H9 (cell line): ENCODE measurements at regions not wholly inside any gene's neighbourhood (a gene's known extent, or its start where the extent isn't known, plus 50 kb on each side); places are given as distances from the start of the nearest gene placed in this dataset.

ENCODE experiments used
- DNase-seq: peaks from one replicate; pipeline ENCODE4 v3.0.0-alpha.2; 2017
- H2AFZ ChIP-seq: one replicate; pipeline ENCODE4 v1.6.1; 2013; ENCODE audit warnings: mild to moderate bottlenecking, low read length, control low read depth, moderate library complexity
- H2AK5ac ChIP-seq: 2 replicates; pipeline ENCODE4 v1.6.1; 2013; ENCODE audit warnings: low read length, control low read depth, mixed read lengths; ENCODE audit not compliant: insufficient read length
- H2BK120ac ChIP-seq: one replicate; pipeline ENCODE4 v1.6.1; 2013; ENCODE audit warnings: low read depth, mild to moderate bottlenecking, low read length, control low read depth, inconsistent platforms; ENCODE audit not compliant: poor library complexity, severe bottlenecking
- H2BK12ac ChIP-seq: 2 replicates; pipeline ENCODE4 v1.6.1; 2013; ENCODE audit warnings: low read length, control low read depth, mixed read lengths, low read depth; ENCODE audit not compliant: insufficient read length
- H2BK15ac ChIP-seq: 2 replicates; pipeline ENCODE4 v1.6.1; 2013; ENCODE audit warnings: low read depth, low read length, control low read depth
- H2BK20ac ChIP-seq: one replicate; pipeline ENCODE4 v1.6.1; 2013; ENCODE audit warnings: low read depth, mild to moderate bottlenecking, low read length, control low read depth, inconsistent platforms; ENCODE audit not compliant: poor library complexity, severe bottlenecking
- H2BK5ac ChIP-seq: 2 replicates; pipeline ENCODE4 v1.6.1; 2013; ENCODE audit warnings: low read length, control low read depth, mixed read lengths; ENCODE audit not compliant: insufficient read length
- H3K14ac ChIP-seq: 2 replicates; pipeline ENCODE4 v1.6.1; 2013; ENCODE audit warnings: low read length, control low read depth; ENCODE audit not compliant: insufficient read depth
- H3K18ac ChIP-seq: 2 replicates; pipeline ENCODE4 v1.6.1; 2013; ENCODE audit warnings: low read depth, mild to moderate bottlenecking, mixed read lengths, low read length, control low read depth; ENCODE audit not compliant: insufficient read length
- H3K23ac ChIP-seq: 2 replicates; pipeline ENCODE4 v1.6.1; 2013; ENCODE audit warnings: low read length, control low read depth, mixed read lengths, low read depth; ENCODE audit not compliant: insufficient read length
- H3K23me2 ChIP-seq: 2 replicates; pipeline ENCODE4 v1.6.1; 2013; ENCODE audit warnings: low read depth, mild to moderate bottlenecking, mixed read lengths, low read length, control low read depth; ENCODE audit not compliant: insufficient read length, poor library complexity, severe bottlenecking
- H3K27ac ChIP-seq: 2 replicates; pipeline ENCODE4 v1.5.1; 2013; ENCODE audit warnings: low read length, control low read depth, mixed read lengths, low read depth; ENCODE audit not compliant: insufficient read length
- H3K27me3 ChIP-seq: 2 replicates; pipeline ENCODE4 v1.6.1; 2013; ENCODE audit warnings: low read length, control low read depth, inconsistent platforms; ENCODE audit not compliant: insufficient read depth
- H3K4ac ChIP-seq: 2 replicates; pipeline ENCODE4 v1.6.1; 2013; ENCODE audit warnings: low read depth, mild to moderate bottlenecking, control low read depth, inconsistent platforms, low read length, moderate library complexity
- H3K4me1 ChIP-seq: 2 replicates; pipeline ENCODE4 v1.6.1; 2013; ENCODE audit warnings: low read length, control low read depth, inconsistent platforms; ENCODE audit not compliant: insufficient read depth
- H3K4me2 ChIP-seq: 2 replicates; pipeline ENCODE4 v1.6.1; 2013; ENCODE audit warnings: low read length, control low read depth, mixed read lengths; ENCODE audit not compliant: insufficient read length, insufficient read depth
- H3K56ac ChIP-seq: 2 replicates; pipeline ENCODE4 v1.6.1; 2013; ENCODE audit warnings: low read depth, mild to moderate bottlenecking, mixed read lengths, low read length, control low read depth; ENCODE audit not compliant: insufficient read length
- H3K79me1 ChIP-seq: 2 replicates; pipeline ENCODE4 v1.6.1; 2013; ENCODE audit warnings: low read depth, mild to moderate bottlenecking, moderate library complexity, low read length, control low read depth, inconsistent platforms; ENCODE audit not compliant: insufficient read depth, poor library complexity, severe bottlenecking
- H3K79me2 ChIP-seq: 2 replicates; pipeline ENCODE4 v1.6.1; 2013; ENCODE audit warnings: low read length, control low read depth, inconsistent platforms; ENCODE audit not compliant: insufficient read depth
- H3K9ac ChIP-seq: 2 replicates; pipeline ENCODE4 v1.6.1; 2013; ENCODE audit warnings: low read length, control low read depth, mixed read lengths; ENCODE audit not compliant: insufficient read length; ENCODE audit errors: extremely low read depth
- H3K9me3 ChIP-seq: one replicate; pipeline ENCODE4 v1.6.1; 2013; ENCODE audit warnings: low read depth, low read length, inconsistent platforms; ENCODE audit not compliant: control insufficient read depth
- H3T11ph ChIP-seq: one replicate; pipeline ENCODE4 v1.6.1; 2013; ENCODE audit warnings: mild to moderate bottlenecking, low read length, control low read depth, inconsistent platforms
- H4K20me1 ChIP-seq: one replicate; pipeline ENCODE4 v1.6.1; 2013; ENCODE audit not compliant: control insufficient read depth, insufficient read length, insufficient read depth
- H4K5ac ChIP-seq: 2 replicates; pipeline ENCODE4 v1.6.1; 2013; ENCODE audit warnings: low read depth, mild to moderate bottlenecking, mixed read lengths, low read length, control low read depth; ENCODE audit not compliant: insufficient read length
- H4K8ac ChIP-seq: replicated peaks from 2 replicates; pipeline ENCODE4 v1.6.1; 2013; ENCODE audit warnings: low read length, control low read depth, mixed read lengths, low read depth; ENCODE audit not compliant: insufficient read length
- H4K91ac ChIP-seq: 2 replicates; pipeline ENCODE4 v1.6.1; 2013; ENCODE audit warnings: low read depth, mild to moderate bottlenecking, moderate library complexity, mixed read lengths, low read length, control low read depth; ENCODE audit not compliant: insufficient read length
- H3K27ac Mint-ChIP-seq, 3 experiments: 2 replicates in 2 of 3; 3 replicates in 1 of 3; pipeline ENCODE4 v1.8.0; 2020 to 2021; ENCODE audit warnings: mixed read lengths in 3 of 3, mild to moderate bottlenecking in 1 of 3, moderate library complexity in 1 of 3
- H3K27me3 Mint-ChIP-seq: 2 replicates; pipeline ENCODE4 v1.8.0; 2021; ENCODE audit warnings: low read depth, mild to moderate bottlenecking, moderate library complexity, mixed read lengths
- H3K36me3 Mint-ChIP-seq, 3 experiments: 2 replicates in 2 of 3; 3 replicates in 1 of 3; pipeline ENCODE4 v1.8.0; 2020 to 2021; ENCODE audit warnings: low read depth in 3 of 3, mixed read lengths in 3 of 3; ENCODE audit not compliant: insufficient read depth in 1 of 3
- H3K4me1 Mint-ChIP-seq, 2 experiments: 2 replicates each; pipeline ENCODE4 v1.8.0; 2020; ENCODE audit warnings: mixed read lengths in 2 of 2
- H3K4me3 Mint-ChIP-seq, 2 experiments: 2 replicates in 1 of 2; 3 replicates in 1 of 2; pipeline ENCODE4 v1.8.0; 2020 to 2021; ENCODE audit warnings: mild to moderate bottlenecking in 2 of 2, mixed read lengths in 2 of 2, moderate library complexity in 1 of 2
- H3K9me3 Mint-ChIP-seq, 2 experiments: 2 replicates in 1 of 2; 3 replicates in 1 of 2; pipeline ENCODE4 v1.8.0; 2020; ENCODE audit warnings: mild to moderate bottlenecking in 2 of 2, mixed read lengths in 2 of 2, moderate library complexity in 1 of 2
- WGBS: extraction: QIAGEN DNeasy Blood & Tissue Kit; methylation state at CpG from one replicate; pipeline ENCODE4 v1.1.7; 2013; ENCODE audit warnings: missing lambda C conversion rate, low lambda C conversion rate, mixed read lengths; ENCODE audit not compliant: insufficient read length; ENCODE audit errors: extremely low coverage; 5-methylcytosine and 5-hydroxymethylcytosine counted together
- TF ChIP-seq, protein P1 (sequence below): fragments of 200-600 bp; sonication (generic); conservative IDR thresholded peaks from 3 replicates; pipeline ENCODE4 v1.8.0; 2021; ENCODE audit warnings: antibody characterized with exemption, mild to moderate bottlenecking

DNA sequence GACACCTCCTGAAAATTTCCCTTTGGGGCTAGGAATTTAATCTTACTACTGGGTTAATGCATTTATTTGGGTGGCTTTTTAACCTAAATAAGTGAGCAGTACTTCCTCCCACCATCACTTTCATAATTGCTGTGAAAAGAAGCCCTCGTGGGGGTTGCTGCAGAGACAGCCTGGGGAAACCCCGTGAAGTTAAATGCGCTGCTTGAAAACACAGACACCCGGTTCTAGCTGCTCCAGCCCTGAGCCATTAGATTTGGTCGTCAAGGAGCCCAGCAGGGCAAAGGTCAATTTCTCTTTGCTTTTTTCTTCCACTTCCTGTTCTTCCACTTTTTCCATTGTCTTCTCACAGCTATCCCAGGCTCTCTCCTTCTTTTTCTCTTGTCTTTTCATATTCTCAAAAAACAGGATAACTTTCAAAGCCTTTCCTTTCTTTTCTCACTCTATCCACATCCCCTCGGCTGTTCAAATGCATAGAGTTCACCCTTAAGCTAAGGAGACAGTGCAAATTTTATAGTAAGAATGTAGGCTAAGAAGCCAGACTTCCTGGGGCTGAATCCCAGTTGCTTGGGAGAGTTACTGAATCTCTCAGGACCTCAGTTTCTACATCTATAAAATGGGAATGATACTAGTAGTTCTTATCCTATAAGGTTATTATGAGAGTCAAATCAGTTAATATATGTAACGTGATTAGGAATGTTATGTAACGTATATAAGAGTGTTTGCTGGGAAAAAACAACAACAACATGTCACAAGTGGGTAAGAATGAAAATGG, 91.5 kb upstream of the ZNF827 start:
- Histone ChIP-seq H2BK12ac (no peak overlapping the region), H3K79me2 (no peaks in the 10 kb centered on the region), H3K4me1 (peaks cover 7% of the 10 kb centered on the region; the same call in 1 of the 2 replicates), H3K56ac (no peak overlapping the region), H3T11ph (no peak overlapping the region), H2BK5ac (no peak overlapping the region), H4K91ac (no peak overlapping the region), H3K79me1 (no peaks in the 10 kb centered on the region), H3K4me2 (no peak overlapping the region), H3K27ac (no peak overlapping the region), H3K14ac (no peak overlapping the region), H4K20me1 (no peaks in the 10 kb centered on the region), H2BK15ac (no peak overlapping the region), H4K8ac (no peak overlapping the region), H2AK5ac (no peak overlapping the region), H3K18ac (no peak overlapping the region), H4K5ac (no peak overlapping the region), H3K23me2 (no peaks in the 10 kb centered on the region), H2BK20ac (no peak overlapping the region), H3K27me3 (no peaks in the 10 kb centered on the region), H2AFZ (no peak overlapping the region), H3K23ac (no peak overlapping the region), H3K4ac (no peak overlapping the region), H2BK120ac (no peak overlapping the region), H3K9ac (no peak overlapping the region), H3K9me3 (no peaks in the 10 kb centered on the region)
- no peaks in the 10 kb centered on the region; the same call in 1 of the 2 replicates for H3K27me3 Mint-ChIP-seq
- TF ChIP-seq, protein P1, sequence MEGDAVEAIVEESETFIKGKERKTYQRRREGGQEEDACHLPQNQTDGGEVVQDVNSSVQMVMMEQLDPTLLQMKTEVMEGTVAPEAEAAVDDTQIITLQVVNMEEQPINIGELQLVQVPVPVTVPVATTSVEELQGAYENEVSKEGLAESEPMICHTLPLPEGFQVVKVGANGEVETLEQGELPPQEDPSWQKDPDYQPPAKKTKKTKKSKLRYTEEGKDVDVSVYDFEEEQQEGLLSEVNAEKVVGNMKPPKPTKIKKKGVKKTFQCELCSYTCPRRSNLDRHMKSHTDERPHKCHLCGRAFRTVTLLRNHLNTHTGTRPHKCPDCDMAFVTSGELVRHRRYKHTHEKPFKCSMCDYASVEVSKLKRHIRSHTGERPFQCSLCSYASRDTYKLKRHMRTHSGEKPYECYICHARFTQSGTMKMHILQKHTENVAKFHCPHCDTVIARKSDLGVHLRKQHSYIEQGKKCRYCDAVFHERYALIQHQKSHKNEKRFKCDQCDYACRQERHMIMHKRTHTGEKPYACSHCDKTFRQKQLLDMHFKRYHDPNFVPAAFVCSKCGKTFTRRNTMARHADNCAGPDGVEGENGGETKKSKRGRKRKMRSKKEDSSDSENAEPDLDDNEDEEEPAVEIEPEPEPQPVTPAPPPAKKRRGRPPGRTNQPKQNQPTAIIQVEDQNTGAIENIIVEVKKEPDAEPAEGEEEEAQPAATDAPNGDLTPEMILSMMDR, result no peak
- peaks cover 4 to 7% of the 10 kb centered on the region in 2 experiments; a peak in 3 of 5 replicates for H3K9me3 Mint-ChIP-seq
- peaks cover 0 to 8% (median 0%) of the 10 kb centered on the region in 3 experiments; a peak in 2 of 7 replicates for H3K36me3 Mint-ChIP-seq
- no peak overlapping the region for H3K4me3 Mint-ChIP-seq
- 100% methylated on average over 2 of the region's 8 CpGs for WGBS
- H3K4me1 Mint-ChIP-seq, result peaks cover 27 to 34% of the 10 kb centered on the region in 2 experiments
- H3K27ac Mint-ChIP-seq, result peak overlapping the region in 2 of 3 experiments; percentile 32 to 59; a peak in 4 of 7 replicates
- peak; percentile 37 for DNase-seq
